HG02970 (cell line): ENCODE measurements at regions not wholly inside any gene's neighbourhood (a gene's known extent, or its start where the extent isn't known, plus 50 kb on each side); places are given as distances from the start of the nearest gene placed in this dataset.
"Not testable (repeated sequence)": the region's sequence is repeated elsewhere in the genome, so short reads cannot be mapped to it uniquely, and the experiment has no call there.

ENCODE experiments used
- ATAC-seq: cut with Tn5 transposase; IDR thresholded peaks from one replicate; pipeline ENCODE4 v1.9.1; 2021; ENCODE audit warnings: mild to moderate bottlenecking, moderate library complexity, moderate number of reproducible peaks; ENCODE audit not compliant: unreplicated experiment, low FRiP score

GRCh38 chr4:159029481-159029880 lies 73.4 kb upstream of the RAPGEF2 start:
- ATAC-seq: no peak

DNA sequence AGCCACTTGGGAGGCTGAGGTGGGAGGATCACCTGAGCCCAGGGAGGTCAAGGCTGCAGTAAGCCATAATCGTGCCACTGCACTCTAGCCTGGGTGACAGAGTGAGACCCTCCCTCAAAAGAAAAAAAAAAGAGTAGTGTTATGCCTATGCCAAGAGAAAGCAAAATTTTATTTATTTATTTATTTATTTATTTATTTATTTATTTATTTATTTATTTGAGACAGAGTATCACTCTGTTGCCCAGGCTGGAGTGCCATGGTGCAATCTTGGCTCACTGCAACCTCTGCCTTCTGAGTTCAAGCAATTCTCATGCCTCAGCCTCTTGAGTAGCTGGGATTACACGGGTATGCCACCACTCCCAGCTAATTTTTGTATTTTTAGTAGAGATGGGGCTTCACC lies 72.6 kb upstream of the RAPGEF2 start:
- ATAC-seq: not testable (repeated sequence)

DNA sequence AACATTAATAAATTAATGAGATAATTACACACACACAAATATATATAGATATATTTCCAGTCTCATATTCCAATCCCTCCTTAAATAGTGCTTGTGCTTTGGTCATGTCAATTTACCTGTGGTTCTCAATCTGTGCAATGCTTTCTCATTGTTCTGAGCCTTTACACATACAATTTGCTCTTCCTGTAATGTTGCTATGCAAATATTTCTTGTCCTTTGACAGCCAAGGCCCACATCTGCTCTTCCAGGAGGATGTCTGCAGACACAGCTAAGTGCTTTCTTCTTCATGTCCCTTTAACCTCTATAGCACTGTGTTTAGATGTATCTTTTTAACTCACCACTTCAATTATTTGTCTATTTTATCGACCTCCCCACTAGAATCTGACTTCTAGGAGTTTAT lies 67.3 kb upstream of the RAPGEF2 start:
- no peak for ATAC-seq

DNA sequence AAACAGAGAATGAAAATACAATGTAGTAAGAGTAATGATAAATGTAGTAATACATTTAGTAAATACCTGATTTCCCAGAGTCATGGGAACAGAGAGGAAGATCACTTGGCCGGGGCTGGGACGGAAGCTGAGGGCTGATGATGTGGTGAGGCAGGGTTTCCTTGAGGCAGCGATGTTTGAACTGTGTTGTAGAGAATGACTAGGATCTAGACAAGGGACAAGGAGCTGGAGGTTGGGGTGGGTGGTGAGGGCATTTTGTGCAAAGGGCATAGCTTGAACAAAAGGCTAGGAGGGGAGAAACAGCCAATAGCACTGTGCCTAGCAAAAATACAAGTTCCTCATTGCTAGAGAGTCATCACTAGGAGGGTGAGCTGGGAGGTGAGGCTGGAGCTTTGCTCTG lies 64.3 kb upstream of the RAPGEF2 start:
- no peak for ATAC-seq

DNA sequence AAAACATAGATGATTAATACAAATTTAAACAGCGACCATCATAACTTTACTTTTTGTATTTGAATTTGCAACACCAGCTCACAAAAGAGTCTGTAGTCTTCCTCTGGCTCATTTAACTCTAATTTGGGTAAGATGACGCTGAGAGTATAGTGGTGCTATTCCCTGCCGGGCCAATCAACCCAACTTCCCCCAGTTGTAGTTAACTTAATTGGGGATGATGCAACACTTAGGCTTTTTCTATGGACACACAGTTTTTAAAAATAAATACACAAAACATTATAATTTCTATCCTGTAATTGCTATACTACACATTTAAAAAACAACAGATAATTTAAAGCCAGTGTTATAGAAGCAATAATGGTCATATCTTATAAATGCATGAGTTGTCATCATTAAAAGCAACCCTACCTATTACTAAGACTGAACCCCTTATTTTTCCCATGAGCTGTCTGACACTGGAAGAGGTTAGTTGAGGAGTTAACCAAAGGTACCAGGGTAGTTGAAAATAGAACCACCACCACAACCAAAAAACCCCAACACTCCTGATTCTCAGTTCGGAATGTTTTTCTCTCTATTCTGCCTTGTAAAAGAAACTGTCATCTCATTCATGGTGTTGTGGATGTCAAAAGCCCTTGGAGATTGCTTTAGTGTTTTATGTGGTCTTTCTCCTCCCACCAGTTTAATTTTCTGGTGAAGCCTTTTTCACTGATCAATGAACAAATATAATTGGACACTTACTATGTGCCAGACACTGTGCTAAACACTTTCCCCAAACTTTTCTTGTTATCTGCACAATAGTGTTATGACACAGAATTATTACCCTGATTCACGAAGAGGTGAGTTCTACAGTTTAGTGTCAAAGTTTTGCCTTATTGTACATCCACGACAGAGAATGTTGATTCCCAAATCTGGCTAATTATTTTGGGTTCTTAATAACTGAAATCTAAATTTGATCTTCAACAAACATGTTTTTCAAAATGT lies 61.5 kb upstream of the RAPGEF2 start:
- ATAC-seq: no peak

GRCh38 chr4:159042097-159042605 lies 60.7 kb upstream of the RAPGEF2 start:
- ATAC-seq: no peak

GRCh38 chr4:159042868-159043267 lies 60.0 kb upstream of the RAPGEF2 start:
- ATAC-seq: no peak

DNA sequence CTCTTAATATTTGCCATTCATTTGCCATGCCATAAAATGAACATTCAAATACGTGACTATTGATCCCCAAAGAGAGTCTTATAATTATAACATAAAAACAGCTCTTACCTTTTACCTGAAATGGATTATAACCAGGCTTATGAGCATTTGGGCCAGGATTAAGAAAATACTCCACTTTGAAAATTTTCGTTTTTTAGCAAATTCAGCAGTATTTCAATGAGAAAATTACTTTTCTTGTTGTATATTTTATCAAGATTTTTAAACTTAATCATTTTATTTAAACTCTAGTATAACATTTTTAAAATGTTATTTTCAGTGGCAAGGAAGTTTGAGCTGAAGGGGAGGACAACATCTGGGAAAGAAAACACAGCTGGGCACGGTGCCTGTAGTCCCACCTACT lies 59.0 kb upstream of the RAPGEF2 start:
- ATAC-seq: no peak

GRCh38 chr4:159045321-159045720 lies 57.6 kb upstream of the RAPGEF2 start:
- ATAC-seq: no peak

DNA sequence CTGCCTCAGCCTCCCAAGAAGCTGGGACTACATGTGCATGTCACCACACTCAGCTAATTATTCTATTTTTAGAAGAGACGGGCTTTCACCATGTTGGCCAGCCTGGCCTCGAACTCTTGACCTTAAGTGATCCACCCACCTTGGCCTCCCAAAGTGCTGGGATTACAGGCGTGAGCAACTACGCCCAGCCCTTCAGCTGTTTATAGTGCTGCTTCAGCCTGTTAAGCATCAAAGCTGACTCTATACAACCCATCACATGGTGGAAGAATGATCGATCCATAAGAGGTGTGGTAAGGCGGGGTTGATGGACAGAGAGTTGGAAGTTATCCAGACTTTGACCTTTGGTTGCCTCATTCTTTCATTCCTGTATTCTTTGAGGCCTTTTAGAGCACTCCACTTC lies 56.2 kb upstream of the RAPGEF2 start:
- no peak for ATAC-seq

DNA sequence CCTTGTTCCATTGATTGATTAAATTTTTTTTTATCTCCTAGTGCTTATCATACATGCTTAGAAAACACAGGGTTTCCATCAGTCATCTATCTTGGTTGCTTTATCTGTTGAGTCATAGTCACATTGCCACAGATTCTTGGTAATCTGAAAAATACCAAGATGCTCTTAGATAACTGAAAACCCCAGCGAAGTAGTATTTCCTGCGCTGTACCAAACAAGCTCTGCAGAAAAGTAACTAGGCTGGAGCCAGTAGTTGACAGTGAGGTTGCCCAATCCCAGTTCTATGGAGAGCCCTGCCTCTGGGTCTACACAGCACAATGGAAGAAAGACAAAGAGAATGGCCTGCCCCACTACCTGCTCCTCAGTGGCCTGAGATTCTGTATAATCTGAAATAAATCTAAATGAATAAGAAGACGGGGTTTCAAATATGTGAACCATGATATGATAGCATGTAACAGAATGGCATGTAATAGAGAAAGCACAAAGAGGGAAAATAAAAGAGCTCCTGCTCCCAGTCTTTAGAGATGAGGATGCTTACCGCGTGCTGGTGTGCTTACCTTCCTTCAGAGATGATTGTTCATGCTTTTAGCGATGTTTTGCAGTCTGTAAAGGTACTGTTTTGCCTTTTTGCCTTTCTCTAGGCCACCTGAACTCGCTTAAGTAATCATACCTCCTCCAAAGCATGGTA lies 55.3 kb upstream of the RAPGEF2 start:
- no peak for ATAC-seq

DNA sequence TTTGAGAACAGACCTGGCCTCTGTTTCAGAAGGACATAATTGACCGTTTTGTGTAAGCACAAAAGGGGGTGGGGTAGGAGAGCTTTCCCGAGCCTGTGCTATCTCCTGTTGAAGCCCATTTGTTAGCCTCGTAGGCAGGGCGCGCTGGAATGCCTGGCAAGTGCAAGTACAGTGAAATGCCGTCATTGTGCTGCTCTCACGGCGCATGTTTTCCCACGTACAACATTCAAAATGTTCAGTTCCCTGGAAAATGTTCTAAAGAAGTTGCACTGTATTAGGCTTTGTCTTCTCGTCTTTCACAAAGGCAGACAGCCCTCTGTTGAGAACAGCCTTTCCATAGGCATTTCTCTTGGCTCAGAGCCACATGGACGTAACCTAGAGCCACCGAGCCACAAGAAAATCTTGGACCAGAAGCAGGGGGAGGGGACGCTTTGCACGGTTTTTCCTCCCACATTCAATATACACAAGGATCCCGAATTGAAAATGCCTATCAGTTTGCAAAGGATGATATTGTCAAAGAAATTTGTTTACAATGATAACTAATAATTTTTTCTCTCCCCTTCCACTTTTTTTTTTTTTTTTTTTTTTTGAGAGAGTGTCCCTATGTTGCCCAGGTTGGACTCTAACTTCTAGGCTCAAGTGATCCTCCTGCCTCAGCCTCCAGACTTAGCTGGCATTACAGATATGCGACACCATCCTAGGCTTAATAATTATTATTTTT lies 54.6 kb upstream of the RAPGEF2 start:
- ATAC-seq: no peak

- no peak for ATAC-seq
Observed at GRCh38 chr4:159049780-159050375, 53.0 kb upstream of the RAPGEF2 start.

DNA sequence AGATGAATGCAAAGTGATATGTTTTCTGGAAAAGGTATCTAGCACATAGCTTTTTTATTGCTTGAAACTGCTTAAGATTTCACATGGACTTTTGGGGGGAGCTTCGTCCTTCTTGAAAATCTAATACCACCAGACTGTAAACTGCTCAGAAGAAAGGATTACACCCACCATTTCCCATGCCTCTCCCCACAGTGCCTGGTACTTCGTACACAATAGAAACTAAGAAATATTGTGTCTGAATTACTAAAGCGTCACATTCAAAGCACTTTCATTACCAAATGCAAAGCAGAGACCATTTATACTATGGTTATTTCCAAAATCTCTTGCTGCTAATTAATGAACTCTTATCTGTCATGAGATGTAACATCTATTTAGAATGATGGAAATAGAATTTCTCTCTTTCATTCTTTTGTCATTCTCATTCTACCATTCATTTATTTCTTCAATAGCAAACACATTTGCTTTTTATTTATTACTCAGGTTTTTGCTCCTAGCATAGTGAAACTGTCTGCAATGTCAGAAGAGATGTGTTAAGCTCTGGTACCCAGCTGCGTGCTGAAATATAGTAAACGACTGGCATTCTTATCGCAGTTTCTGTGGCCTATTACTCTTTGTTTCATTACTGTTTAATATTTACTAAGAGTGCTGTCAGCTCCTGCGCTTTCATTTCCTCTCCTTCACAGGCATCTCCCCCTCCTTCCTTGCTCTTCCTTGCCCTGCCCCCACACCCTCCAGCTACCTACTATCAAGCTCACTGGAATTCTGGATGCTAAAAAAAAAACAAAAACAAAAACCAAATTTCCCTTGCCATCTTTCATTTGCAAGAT lies 51.4 kb upstream of the RAPGEF2 start:
- peak; percentile 77 for ATAC-seq

DNA sequence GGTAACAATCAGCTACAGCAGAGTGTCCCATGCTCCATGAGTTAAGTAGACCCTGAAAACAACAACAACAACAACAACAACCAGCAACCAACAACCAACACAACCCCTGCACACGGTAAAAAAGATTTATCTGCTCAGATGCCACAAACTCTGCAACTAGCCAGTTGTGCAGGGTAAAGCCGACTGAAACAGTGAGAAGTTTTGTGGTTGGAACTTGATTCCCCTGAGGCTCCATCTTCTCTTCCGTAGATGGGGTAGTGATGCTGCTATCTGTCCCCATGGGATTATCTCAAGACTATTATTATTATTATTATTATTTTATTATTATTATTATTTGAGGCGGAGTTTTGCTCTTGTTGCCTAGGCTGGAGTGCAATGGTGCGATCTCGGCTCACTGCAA lies 50.6 kb upstream of the RAPGEF2 start:
- peak; percentile 41 for ATAC-seq
